HL-60 (cell line): ENCODE measurements at regions not wholly inside any gene's neighbourhood (a gene's known extent, or its start where the extent isn't known, plus 50 kb on each side); places are given as distances from the start of the nearest gene placed in this dataset.
"Not testable (repeated sequence)": the region's sequence is repeated elsewhere in the genome, so short reads cannot be mapped to it uniquely, and the experiment has no call there.

Experiments
- CTCF ChIP-seq: IDR thresholded peaks from one replicate; pipeline ENCODE4 v1.5.1; 2011; ENCODE audit warnings: low read length, control low read depth, inconsistent platforms; ENCODE audit not compliant: insufficient read depth
- GABPA ChIP-seq: IDR thresholded peaks from 2 replicates; pipeline ENCODE4 v1.6.1; 2012; ENCODE audit warnings: low read depth
- REST ChIP-seq: IDR thresholded peaks from 2 replicates; pipeline ENCODE4 v1.6.1; 2012; ENCODE audit warnings: low read depth; ENCODE audit not compliant: insufficient replicate concordance
- SPI1 ChIP-seq: IDR thresholded peaks from 2 replicates; pipeline ENCODE4 v1.6.1; 2012; ENCODE audit warnings: low read depth, mild to moderate bottlenecking, borderline replicate concordance

GRCh38 chr5:162821664-162822063 lies 615.7 kb upstream of the CCNG1 start:
- TF ChIP-seq CTCF, GABPA, SPI1, REST: not testable (repeated sequence)
